ENCODE measurements at regions not wholly inside any gene's neighbourhood (a gene's known extent, or its start where the extent isn't known, plus 50 kb on each side); places are given as distances from the start of the nearest gene placed in this dataset.

GRCh38 chr17:54404259-54404658, 496.4 kb upstream of the TOM1L1 start:
- no peak for TF ChIP-seq YY1 (IDR thresholded peaks at IDR 0.05; ENCODE audit: insufficient read depth, insufficient read length)
- no peak for TF ChIP-seq SUZ12 (IDR thresholded peaks at IDR 0.05; ENCODE audit: extremely low read depth, insufficient read depth, insufficient read length)
- no peak for TF ChIP-seq ZNF274 (IDR thresholded peaks at IDR 0.05; ENCODE audit: low read depth, low read length)
